ENCODE measurements at regions not wholly inside any gene's neighbourhood (a gene's known extent, or its start where the extent isn't known, plus 50 kb on each side); places are given as distances from the start of the nearest gene placed in this dataset.
A peak's percentile ranks its signal among the peaks of the same experiment; 100 is the strongest.

DNA sequence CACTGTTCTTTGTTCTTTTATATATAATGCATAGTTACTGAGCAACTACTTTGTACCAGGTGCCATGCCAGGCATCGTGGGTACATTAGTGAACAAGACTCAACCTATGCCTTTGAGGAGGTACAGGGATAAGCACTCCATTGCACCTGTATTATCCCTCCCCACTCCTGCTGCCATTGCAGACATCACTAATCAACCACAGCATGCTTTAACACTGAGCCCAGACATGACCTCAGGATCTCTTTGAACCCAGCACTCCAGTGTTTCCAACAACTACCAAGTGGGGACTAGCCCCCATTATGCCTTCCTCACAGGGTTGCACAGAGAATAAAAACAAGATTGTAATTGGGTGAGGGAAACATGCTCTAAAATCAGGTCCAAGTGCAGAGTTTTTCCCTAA is 60.5 kb upstream of the COL13A1 start:
- DNase-seq = no peak

DNA sequence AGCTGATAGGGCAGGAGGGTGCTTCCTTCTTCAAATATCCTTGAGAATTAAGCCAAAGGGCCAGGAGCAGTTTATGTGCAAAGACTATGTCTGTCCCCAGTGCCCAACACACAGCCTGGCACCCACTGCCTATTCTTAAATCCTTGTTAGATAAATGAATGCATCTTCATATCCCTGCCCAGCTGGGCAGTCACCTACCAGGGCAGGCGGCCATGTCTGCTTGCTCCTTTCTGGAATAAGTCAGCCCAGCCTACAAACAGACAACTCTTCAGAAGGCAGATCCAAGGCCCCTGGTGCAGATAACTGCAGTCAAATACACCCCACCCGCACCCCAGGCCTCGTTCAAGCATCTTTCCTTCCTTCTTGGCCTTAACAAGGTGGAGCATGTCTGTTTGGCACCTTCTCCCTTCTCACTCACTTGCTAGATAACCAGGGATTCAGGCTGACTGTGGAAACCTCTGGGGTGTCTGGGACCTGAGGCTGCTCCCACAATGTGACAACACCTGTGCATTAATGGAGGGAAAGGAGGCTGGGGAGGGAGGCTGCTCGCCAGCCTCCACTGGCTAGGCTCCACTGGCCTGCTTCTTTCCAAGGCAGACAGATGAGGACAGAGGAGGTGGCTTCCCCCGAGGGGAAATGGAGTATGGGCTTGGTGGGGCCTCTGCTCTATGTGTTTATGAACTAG is 59.9 kb upstream of the COL13A1 start:
- no peak for DNase-seq

DNA sequence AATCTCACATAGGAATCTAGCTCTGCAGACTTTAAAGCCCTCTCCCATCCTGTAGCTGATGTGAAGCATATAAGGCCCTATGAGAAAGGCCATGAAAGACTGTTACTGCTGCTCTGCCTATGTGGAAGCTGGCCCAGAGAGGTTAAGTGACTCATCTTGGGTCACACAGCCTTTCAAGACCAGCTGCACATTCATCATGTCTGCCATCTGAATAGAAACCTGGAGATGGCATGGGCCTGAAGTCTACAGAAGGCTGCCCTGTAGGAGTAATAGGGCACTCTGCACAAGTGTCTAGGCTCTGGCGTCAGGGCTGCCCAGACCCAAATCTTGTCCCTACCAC is 59.4 kb upstream of the COL13A1 start:
- no peak for DNase-seq

DNA sequence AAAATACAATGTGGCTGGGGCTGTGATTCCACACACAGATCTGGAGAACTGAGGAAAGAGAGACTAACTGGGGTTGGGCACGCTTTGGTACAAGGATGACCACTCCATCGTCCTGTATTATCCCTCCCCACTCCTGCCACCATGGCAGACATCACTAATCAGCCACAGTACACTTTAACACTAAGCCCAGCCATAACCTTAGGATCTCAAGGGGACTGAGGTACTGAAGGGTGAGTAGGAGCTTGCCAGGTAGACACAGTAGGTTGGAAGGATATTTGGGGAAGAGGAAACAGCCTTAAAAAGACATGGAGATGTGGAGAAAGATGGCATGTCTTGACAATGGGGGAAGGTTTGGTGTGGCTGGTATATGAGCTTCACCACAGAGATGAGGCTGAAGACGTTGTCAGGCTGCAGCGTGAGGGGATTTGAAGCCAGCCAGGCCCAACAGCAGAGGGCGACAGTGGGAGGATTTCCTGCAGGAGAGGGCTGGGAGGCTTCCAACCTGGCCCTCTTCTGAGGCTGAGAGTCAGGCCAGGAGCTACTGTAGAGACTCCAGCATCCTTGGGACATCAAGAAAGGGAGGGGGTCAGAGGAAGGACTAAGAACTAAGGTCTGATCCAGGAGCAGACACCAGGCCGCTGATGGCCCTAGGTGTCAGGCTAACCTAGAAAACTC is 58.6 kb upstream of the COL13A1 start:
- DNase-seq = peak; percentile 5

DNA sequence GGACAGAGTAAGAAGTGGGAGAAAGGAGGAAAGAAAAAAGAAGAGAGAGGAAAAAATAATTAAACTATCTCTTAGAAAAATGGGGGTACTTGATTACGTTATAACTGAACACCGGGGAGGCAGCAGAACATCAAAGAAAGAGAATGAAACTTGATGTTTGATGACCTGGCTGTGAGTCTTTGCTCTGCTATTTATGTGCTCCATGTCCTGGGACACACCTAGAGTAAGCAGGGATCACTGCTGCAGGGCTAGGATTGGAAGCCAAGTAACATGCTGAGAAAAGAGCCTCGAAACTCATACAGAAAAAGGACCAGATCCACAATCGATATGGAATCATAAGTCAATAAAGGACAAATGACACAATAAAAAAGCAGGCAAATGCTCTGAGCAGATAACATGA is 56.7 kb upstream of the COL13A1 start:
- no peak for DNase-seq

DNA sequence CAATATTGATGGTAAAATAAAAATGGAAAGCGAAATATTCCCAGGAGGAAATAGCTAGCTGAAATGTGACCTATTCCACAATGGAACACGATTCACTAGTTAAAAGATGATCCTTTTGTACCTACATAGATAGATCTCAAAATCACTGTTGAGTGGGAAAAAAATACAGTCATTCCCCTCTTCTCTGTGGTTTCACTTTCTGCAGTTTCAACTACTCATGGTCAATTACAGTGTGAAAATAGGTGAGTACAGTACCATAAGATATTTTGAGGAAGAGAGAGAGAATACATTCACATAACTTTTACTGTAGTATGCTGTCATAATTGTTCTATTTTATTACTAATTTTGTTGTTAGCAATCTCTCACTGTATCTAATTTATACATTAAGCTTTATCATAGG is 56.0 kb upstream of the COL13A1 start:
- no peak for DNase-seq

DNA sequence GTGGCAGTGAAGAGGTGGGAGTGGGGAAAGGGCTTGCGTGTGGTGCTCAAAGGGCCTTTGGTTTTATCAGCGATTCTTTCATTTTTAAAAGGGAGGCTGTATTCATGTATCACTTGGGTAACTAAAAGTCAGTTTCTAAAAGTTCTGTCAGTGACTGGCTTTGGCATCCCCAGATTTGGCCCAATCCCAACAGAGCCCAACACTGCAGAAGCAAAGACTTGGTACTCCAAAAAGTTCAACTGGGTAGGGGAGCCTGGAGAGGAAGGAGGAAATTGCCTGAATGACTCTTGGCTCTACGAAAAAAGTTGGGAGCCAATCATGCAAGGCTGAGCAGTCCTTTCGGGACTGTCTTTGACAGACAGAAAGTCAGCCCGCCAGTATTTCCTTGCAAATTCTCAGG is 54.5 kb upstream of the COL13A1 start:
- no peak for DNase-seq

DNA sequence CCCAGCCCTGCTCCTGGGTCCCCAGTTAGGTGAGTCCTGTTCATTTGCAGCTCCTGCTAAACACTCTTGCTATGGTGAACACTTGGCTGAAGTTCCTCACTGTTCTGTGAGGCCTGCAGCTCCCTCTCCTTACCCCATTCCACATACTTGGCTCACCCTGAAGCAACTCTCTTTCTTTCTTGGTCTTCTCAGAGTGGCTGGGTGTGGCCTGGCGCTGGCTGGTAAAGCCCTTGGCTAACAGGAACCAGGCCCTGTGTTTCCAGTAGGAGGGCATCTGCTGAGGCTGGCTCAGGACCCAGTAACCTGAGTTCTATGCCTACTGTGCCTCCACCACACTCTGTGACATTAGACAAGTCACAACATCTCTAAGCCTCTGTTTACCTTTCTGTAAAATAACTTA is 53.1 kb upstream of the COL13A1 start:
- no peak for DNase-seq

DNA sequence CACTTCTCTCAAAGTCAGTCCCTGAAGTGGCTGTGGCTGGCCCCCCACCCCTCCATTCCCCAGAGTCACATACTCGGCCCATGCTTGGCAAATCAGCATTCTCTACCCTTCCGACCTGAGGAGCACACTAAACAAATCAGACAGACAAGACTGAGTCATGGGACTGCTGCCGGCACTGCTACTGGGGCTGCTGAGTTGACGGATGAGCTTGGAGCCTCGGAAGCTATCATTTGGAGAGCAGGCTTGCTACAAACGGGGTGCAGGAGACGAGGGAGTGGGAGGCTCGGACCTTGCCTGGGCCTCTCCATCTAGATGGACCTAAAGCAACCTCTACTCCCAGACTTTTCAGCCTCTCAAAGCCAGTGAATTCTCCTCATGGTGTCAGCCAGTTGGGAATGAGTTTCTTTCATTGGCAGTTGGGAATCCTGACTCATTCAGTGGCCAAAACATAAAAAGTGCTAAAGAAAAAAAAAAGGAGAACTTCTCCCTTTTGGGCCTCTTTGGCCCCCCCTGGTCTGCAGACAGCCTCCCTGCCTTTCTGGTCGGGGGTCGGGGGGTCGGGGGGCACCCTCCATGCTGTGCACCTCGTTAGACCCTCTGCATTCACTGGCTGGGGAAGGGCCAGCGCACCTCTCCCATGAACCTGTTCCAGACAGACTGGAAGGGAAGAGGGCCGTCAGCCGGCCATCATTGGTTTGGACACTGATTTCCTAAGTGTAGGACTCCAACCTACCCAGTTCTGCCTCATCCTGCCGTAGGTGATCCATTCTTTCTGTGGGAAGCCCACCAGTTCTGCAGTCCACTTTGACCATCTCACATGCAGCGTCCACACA is 52.3 kb upstream of the COL13A1 start:
- no peak for DNase-seq

DNA sequence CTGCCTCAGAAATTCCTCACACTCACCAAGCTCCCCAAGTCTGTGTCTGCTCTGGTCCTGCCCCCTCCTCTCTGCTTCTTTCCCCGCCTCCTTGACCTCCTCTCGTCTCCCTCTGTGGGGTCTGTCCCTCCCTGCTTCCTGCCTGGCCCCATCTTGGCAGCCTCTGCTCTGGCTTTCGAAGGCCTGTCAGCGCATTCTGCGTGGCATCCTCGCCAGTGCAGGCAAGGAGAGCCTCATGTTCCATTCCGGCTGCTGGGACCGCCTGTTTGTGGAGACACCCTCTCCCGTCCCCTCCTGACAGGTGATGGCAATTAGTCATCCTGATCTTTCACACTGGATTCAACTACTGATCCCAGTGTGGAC is 51.7 kb upstream of the COL13A1 start:
- DNase-seq = no peak

DNA sequence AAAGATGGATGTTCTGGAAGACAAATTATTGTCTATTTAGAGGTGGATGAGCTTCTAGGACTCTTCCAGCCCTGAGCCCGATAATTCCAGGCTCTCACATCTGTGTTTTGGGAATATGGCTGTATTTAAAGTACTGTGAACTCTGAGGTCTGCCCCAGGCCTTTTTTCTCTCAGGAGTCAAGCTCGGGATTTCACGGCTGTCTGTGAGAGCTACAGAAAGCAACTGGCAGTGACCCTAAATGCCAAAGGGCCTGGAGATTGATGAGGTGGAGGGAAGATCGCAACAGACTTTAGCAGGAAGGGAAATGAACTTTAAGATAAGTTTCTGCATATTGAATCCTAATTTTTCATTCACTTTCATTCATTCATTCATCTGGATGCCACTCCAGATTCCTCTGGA is 51.0 kb upstream of the COL13A1 start:
- no peak for DNase-seq

DNA sequence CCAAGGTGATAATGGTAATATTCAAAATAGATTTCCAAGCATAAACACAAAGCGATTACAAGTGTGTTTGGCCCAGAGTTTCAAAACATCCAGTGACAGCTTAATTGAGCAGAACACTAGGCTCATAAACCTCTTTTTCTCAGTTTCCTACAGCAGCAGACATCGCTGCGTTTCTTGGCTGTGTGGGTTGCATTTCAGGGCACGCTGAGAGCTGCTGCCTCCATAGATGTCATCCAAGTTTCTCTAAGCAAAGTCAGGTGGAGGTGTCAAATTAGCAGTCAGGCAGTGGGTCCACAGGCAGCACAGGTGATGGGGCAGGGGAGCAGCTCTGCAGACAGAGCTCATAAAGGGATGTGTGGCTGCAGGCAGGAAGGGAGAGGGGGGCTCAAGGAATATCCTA is 50.5 kb upstream of the COL13A1 start:
- DNase-seq = no peak

Data from inflammatory macrophage treated with lipopolysaccharide for 4 hours (primary cell).